GM12878 (cell line): ENCODE measurements at regions not wholly inside any gene's neighbourhood (a gene's known extent, or its start where the extent isn't known, plus 50 kb on each side); places are given as distances from the start of the nearest gene placed in this dataset.

Source experiments
- ATAC-seq: fragments of 200-7000 bp; cut with Tn5 transposase; 3 replicates; pipeline ENCODE4 v1.9.1; 2020; ENCODE audit warnings: mild to moderate bottlenecking, moderate library complexity
- BruUV-seq: library from RNA; stranded (reverse); fragments of 400-500 nt; replicated peaks from 2 replicates; lab custom pipeline; 2021; lab: Mats Ljungman, UMichigan
- CTCF ChIA-PET: fragments of 300-600 bp; sonication (Branson Sonifier 250); formaldehyde crosslinking; extraction: SDS; loops from one replicate; lab custom pipeline; 2021; ENCODE audit warnings: inconsistent platforms; lab: Yijun Ruan, JAX
- POLR2A ChIA-PET: fragments of 350-600 bp; formaldehyde crosslinking; extraction: SDS; loops from one replicate; lab custom pipeline; 2021; ENCODE audit warnings: inconsistent platforms; lab: Charles Lee
- RAD21 ChIA-PET: fragments of 300-600 bp; sonication (Branson Sonifier 250); formaldehyde crosslinking; loops from one replicate; lab custom pipeline; 2023; ENCODE audit warnings: antibody characterized with exemption; ENCODE audit not compliant: unreplicated experiment; lab: Charles Lee
- SMC1A ChIA-PET: fragments of 300-600 bp; sonication (Branson Sonifier 250); formaldehyde crosslinking; loops from one replicate; lab custom pipeline; 2023; ENCODE audit not compliant: unreplicated experiment, uncharacterized antibody; lab: Charles Lee
- DNase-seq: peaks from one replicate; pipeline ENCODE4 v3.0.0-alpha.2; 2011; ENCODE audit warnings: low read depth, low spot score
- FAIRE-seq: peaks from 3 replicates; lab custom pipeline; 2011; peaks lifted over from hg19 to GRCh38; lab: Jason Lieb, UNC
- H2AFZ ChIP-seq: 2 replicates; pipeline ENCODE4 v1.6.0; 2011; ENCODE audit warnings: low read depth, low read length, control low read depth; ENCODE audit not compliant: control insufficient read depth
- H3K27ac ChIP-seq: 2 replicates; pipeline ENCODE4 v1.5.1; 2011; ENCODE audit warnings: control low read depth; ENCODE audit not compliant: control insufficient read depth, insufficient read depth
- H3K27me3 ChIP-seq, 2 experiments: replicated peaks in 1 of 2; 2 replicates each; pipeline versions ENCODE4 v1.6.0 to v1.6.1; 2011; ENCODE audit warnings: low read length in 1 of 2; ENCODE audit not compliant: control insufficient read depth in 2 of 2, insufficient read depth in 2 of 2
- H3K36me3 ChIP-seq, 2 experiments: 2 replicates each; pipeline ENCODE4 v1.5.1; 2011; ENCODE audit warnings: low read length in 1 of 2; ENCODE audit not compliant: control insufficient read depth in 2 of 2, insufficient read depth in 2 of 2
- H3K4me1 ChIP-seq: 2 replicates; pipeline ENCODE4 v1.6.1; 2011; ENCODE audit warnings: mild to moderate bottlenecking, low read length, moderate library complexity, mixed read lengths; ENCODE audit not compliant: control insufficient read depth, insufficient read depth
- H3K4me2 ChIP-seq: 2 replicates; pipeline ENCODE4 v1.6.0; 2011; ENCODE audit warnings: control low read depth; ENCODE audit not compliant: control insufficient read depth, insufficient read depth
- H3K4me3 ChIP-seq: fragments of 200-600 bp; sonication (generic); 2 replicates; pipeline ENCODE4 v1.5.1; 2016
- H3K79me2 ChIP-seq: 2 replicates; pipeline ENCODE4 v1.6.0; 2011; ENCODE audit warnings: low read length; ENCODE audit not compliant: control insufficient read depth, insufficient read depth
- H3K9ac ChIP-seq: 2 replicates; pipeline ENCODE4 v1.8.0; 2011; ENCODE audit warnings: low read length, control low read depth, mixed read lengths; ENCODE audit not compliant: control insufficient read depth, insufficient read depth
- H3K9me3 ChIP-seq: replicated peaks from 3 replicates; pipeline ENCODE4 v1.5.1; 2011; ENCODE audit warnings: mild to moderate bottlenecking, low read length; ENCODE audit not compliant: control insufficient read depth, insufficient read depth
- H4K20me1 ChIP-seq: 2 replicates; pipeline ENCODE4 v1.6.0; 2011; ENCODE audit not compliant: control insufficient read depth, insufficient read depth
- BCL11A ChIP-seq: IDR thresholded peaks from 2 replicates; pipeline ENCODE4 v1.6.1; 2011; ENCODE audit warnings: low read depth, low read length
- BHLHE40 ChIP-seq, 2 experiments: fragments of 450-650 bp in 1 of 2; IDR thresholded peaks; 2 replicates each; pipeline ENCODE4 v1.6.1; 2011 to 2017; ENCODE audit warnings: low read depth in 2 of 2, borderline replicate concordance in 1 of 2, improper control_type of control experiment in 1 of 2, low read length in 1 of 2, mild to moderate bottlenecking in 1 of 2
- CBX5 ChIP-seq: sonication (generic); IDR thresholded peaks from 2 replicates; pipeline ENCODE4 v1.6.1; 2016; ENCODE audit warnings: low read depth, moderate library complexity, mild to moderate bottlenecking, inconsistent platforms
- CREM ChIP-seq: IDR thresholded peaks from 2 replicates; pipeline ENCODE4 v1.6.1; 2014; ENCODE audit warnings: antibody characterized with exemption, low read depth
- E4F1 ChIP-seq: fragments of 450-650 bp; IDR thresholded peaks from 2 replicates; pipeline ENCODE4 v1.6.1; 2018; ENCODE audit warnings: borderline replicate concordance, mild to moderate bottlenecking; ENCODE audit not compliant: partially characterized antibody
- EED ChIP-seq: sonication (generic); IDR thresholded peaks from 2 replicates; pipeline ENCODE4 v1.6.1; 2016; ENCODE audit warnings: antibody characterized with exemption, low read depth
- FOXM1 ChIP-seq: IDR thresholded peaks from 2 replicates; pipeline ENCODE4 v1.6.1; 2012; ENCODE audit warnings: low read depth, mild to moderate bottlenecking, inconsistent platforms, low read length, moderate library complexity
- GABPA ChIP-seq: IDR thresholded peaks from 2 replicates; pipeline ENCODE4 v1.6.1; 2014; ENCODE audit warnings: antibody characterized with exemption, low read depth, mild to moderate bottlenecking, inconsistent platforms
- IRF5 ChIP-seq: fragments of 450-650 bp; IDR thresholded peaks from 2 replicates; pipeline ENCODE4 v1.6.1; 2017; ENCODE audit warnings: borderline replicate concordance
- MEF2A ChIP-seq: IDR thresholded peaks from 2 replicates; pipeline ENCODE4 v1.6.1; 2011; ENCODE audit warnings: low read depth, mild to moderate bottlenecking, low read length, moderate library complexity; ENCODE audit not compliant: insufficient read depth
- NKRF ChIP-seq: fragments of 450-650 bp; conservative IDR thresholded peaks from 2 replicates; pipeline ENCODE4 v1.6.1; 2017; ENCODE audit warnings: mild to moderate bottlenecking, moderate library complexity
- POLR2AphosphoS2 ChIP-seq: IDR thresholded peaks from 2 replicates; pipeline ENCODE4 v1.6.1; 2011; ENCODE audit warnings: low read depth, mild to moderate bottlenecking, low read length, improper control_type of control experiment, moderate library complexity
- SMAD5 ChIP-seq: IDR thresholded peaks from 2 replicates; pipeline ENCODE4 v1.6.1; 2016; ENCODE audit warnings: antibody characterized with exemption, low read depth
- SPI1 ChIP-seq: IDR thresholded peaks from 2 replicates; pipeline ENCODE4 v1.6.1; 2011; ENCODE audit warnings: low read depth, mild to moderate bottlenecking, low read length, moderate library complexity, borderline replicate concordance; ENCODE audit not compliant: insufficient read depth
- SRF ChIP-seq, 2 experiments: IDR thresholded peaks; 2 replicates each; pipeline ENCODE4 v1.6.1; 2011; ENCODE audit warnings: low read depth in 2 of 2, low read length in 2 of 2, mild to moderate bottlenecking in 1 of 2, moderate library complexity in 1 of 2
- ZNF274 ChIP-seq: IDR thresholded peaks from one replicate; pipeline ENCODE4 v1.8.0; 2011; ENCODE audit not compliant: insufficient read length, insufficient read depth
- WGBS: methylation state at CpG from one replicate; pipeline ENCODE4 v1.1.6; 2016; ENCODE audit warnings: low lambda C conversion rate; ENCODE audit not compliant: insufficient replicate concordance, insufficient coverage; ENCODE audit errors: missing lambda C conversion rate; 5-methylcytosine and 5-hydroxymethylcytosine counted together
- in situ Hi-C: fragments of 300-500 bp; cut with MboI; formaldehyde crosslinking; loops from 9 replicates; pipeline ENCODE4 v1.14.3; 2018; ENCODE audit warnings: mixed read lengths
- intact Hi-C: fragments of 100-400 bp; cut with micrococcal nuclease; formaldehyde crosslinking; loops from one replicate; pipeline ENCODE4 v1.14.2; 2022; ENCODE audit not compliant: unreplicated experiment
- TF ChIP-seq, protein P1 (sequence below): IDR thresholded peaks from 2 replicates; pipeline ENCODE4 v1.6.1; 2011; ENCODE audit warnings: borderline replicate concordance, low read depth, mild to moderate bottlenecking, moderate library complexity, low read length; ENCODE audit not compliant: insufficient read depth, poor library complexity, severe bottlenecking

GRCh38 chr6:40954446-40955177, 84.4 kb downstream of the UNC5CL start:
- no peak overlapping the region for H2AFZ ChIP-seq
- DNase-seq (no peak), ATAC-seq (no peak), FAIRE-seq (no peak)
- H3K36me3 ChIP-seq, result no peaks in the 10 kb centered on the region
- BruUV-seq, result no TSS peak
- H3K9me3 ChIP-seq, result no peaks in the 10 kb centered on the region
- 22% methylated on average over 6 of the region's 6 CpGs for WGBS
- ChIA-PET CTCF (interaction anchor here (0.7 kb wide), 1 partner anchor 420 kb away, joined by 3 read pairs; no protein-coding TSS in a partner anchor), RAD21 (no interaction called here), SMC1A (no interaction called here), POLR2A (no interaction called here)
- H3K4me3 ChIP-seq, result no peak overlapping the region
- H3K27me3 ChIP-seq, result peaks cover 0 to 7% of the 10 kb centered on the region in 2 experiments; a peak in 3 of 4 replicates
- no peaks in the 10 kb centered on the region for H3K79me2 ChIP-seq
- no peaks in the 10 kb centered on the region; the same call in 1 of the 2 replicates for H4K20me1 ChIP-seq
- no peak overlapping the region for H3K27ac ChIP-seq
- no peaks in the 10 kb centered on the region for H3K4me1 ChIP-seq
- no peak overlapping the region for H3K4me2 ChIP-seq
- in situ Hi-C loops (no loop called here), intact Hi-C loops (no loop called here)
- H3K9ac ChIP-seq, result no peak overlapping the region
- no peak for TF ChIP-seq IRF5
- no peak for TF ChIP-seq SRF (IDR thresholded peaks at IDR 0.05; ENCODE audit: low read depth in 2 of 2, low read length in 2 of 2)
- TF ChIP-seq, protein P1, sequence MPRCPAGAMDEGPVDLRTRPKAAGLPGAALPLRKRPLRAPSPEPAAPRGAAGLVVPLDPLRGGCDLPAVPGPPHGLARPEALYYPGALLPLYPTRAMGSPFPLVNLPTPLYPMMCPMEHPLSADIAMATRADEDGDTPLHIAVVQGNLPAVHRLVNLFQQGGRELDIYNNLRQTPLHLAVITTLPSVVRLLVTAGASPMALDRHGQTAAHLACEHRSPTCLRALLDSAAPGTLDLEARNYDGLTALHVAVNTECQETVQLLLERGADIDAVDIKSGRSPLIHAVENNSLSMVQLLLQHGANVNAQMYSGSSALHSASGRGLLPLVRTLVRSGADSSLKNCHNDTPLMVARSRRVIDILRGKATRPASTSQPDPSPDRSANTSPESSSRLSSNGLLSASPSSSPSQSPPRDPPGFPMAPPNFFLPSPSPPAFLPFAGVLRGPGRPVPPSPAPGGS, result no peak
- no peak for TF ChIP-seq CREM
- no peak for TF ChIP-seq GABPA
- TF ChIP-seq ZNF274, result no peak
- no peak for TF ChIP-seq BHLHE40 (IDR thresholded peaks at IDR 0.05; ENCODE audit: borderline replicate concordance in 1 of 2, low read depth in 2 of 2, low read length in 1 of 2)
- no peak for TF ChIP-seq EED
- no peak for TF ChIP-seq CBX5
- TF ChIP-seq NKRF, result no peak
- no peak for TF ChIP-seq SMAD5
- no peak for TF ChIP-seq FOXM1
- no peak for TF ChIP-seq MEF2A
- TF ChIP-seq POLR2AphosphoS2, result no peak
- no peak for TF ChIP-seq SPI1
- no peak for TF ChIP-seq E4F1
- no peak for TF ChIP-seq BCL11A
